GM23248 (cell line): ENCODE measurements at regions not wholly inside any gene's neighbourhood (a gene's known extent, or its start where the extent isn't known, plus 50 kb on each side); places are given as distances from the start of the nearest gene placed in this dataset.

Experiments used
- EZH2 ChIP-seq: fragments of 200-600 bp; sonication (generic); IDR thresholded peaks from 2 replicates; pipeline ENCODE4 v1.6.1; 2018; ENCODE audit warnings: antibody characterized with exemption, mild to moderate bottlenecking; ENCODE audit not compliant: insufficient read depth, poor library complexity, severe bottlenecking
- EZH2phosphoT487 ChIP-seq: fragments of 200-600 bp; sonication (generic); IDR thresholded peaks from 2 replicates; pipeline ENCODE4 v1.6.1; 2018; ENCODE audit warnings: antibody characterized with exemption, moderate library complexity, mild to moderate bottlenecking, low read depth; ENCODE audit not compliant: insufficient read depth

DNA sequence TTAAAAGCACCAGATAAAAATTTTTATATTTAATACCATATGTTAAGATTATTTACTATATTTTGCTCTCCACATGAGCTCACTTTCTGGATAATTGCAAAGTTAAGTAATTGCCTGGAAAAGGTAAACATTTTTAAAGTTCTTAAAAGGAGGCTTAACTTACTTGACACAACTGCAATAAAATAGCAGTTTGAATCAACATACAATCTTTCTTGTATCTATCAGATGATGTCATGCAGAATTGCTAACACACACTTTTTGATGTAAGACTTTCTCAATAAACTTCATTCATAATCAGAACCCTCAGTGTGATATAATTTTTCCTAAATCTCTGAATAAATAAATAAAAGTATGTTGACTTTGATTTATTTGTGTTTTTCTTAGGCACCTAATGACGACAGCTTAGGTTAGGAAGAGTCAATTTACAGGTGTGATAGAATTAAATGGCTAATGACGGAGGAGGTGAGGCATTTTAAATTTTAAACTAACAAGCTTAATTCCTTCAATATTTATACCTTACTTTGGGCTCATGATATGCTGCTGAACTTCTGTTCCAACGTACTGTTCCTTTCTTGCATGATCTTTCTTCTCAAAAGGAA, 99.5 kb downstream of the LYPLAL1 start:
- no peak for TF ChIP-seq EZH2
- TF ChIP-seq EZH2phosphoT487 = no peak
